Heart left ventricle (tissue), 13 donors: ENCODE measurements at regions not wholly inside any gene's neighbourhood (a gene's known extent, or its start where the extent isn't known, plus 50 kb on each side); places are given as distances from the start of the nearest gene placed in this dataset.

Experiments
- CTCF ChIP-seq, 12 donors: fragments of 200-600 bp; sonication (generic) in 4 of 12; IDR thresholded peaks; one replicate each; pipeline versions ENCODE4 v1.5.0 to v1.8.0; 2018 to 2022; ENCODE audit warnings: antibody characterized with exemption in 12 of 12, mild to moderate bottlenecking in 5 of 12
- POLR2A ChIP-seq, 2 donors: fragments of 450-650 bp; IDR thresholded peaks; one replicate each; pipeline ENCODE4 v1.6.1; 2017; ENCODE audit warnings: antibody characterized with exemption in 2 of 2, mild to moderate bottlenecking in 2 of 2, moderate library complexity in 2 of 2
- donor health status: ischemic (EF 13 %, LVEDD 7.1; RV severe dilation, severe dysfunction).
- donor health status: DM: no; HTN: yes; CAD: no.
- donor health status: DM: no; HTN: no; CAD: no.
- donor health status: ischemic (EF 25% LVEDD 6.9; RV normal size, moderate dysfunction).
- donor health status: ischemic (EF 25% LVEDD 5.7; RV mildly dilated, moderate dysfunction).
- donor health status: ischemic (EF 35%, LVEDD 5.7; RV mildly dilated, moderate dysfunction).
- donor health status: nonischemic (EF 11% LVEDD 7.7; RV severe dilation, severe dysfunction).
- donor health status: DM: yes; HTN: yes; CAD: no.
- donor health status: PGD.
- donor health status: ischemic (EF 29% LVEDD 5.4; RV normal size, mild dysfunction).
- donor health status: nonischemic (EF 23%, LVEDD 6.1; RV moderate dilation, normal function).

GRCh38 chr1:81573458-81573857 is 227.3 kb upstream of the ADGRL2 start:
- no peak for TF ChIP-seq POLR2A (IDR thresholded peaks at IDR 0.05)
- TF ChIP-seq CTCF (IDR thresholded peaks at IDR 0.05): no peak
